AG08396 (cell line): ENCODE measurements at regions not wholly inside any gene's neighbourhood (a gene's known extent, or its start where the extent isn't known, plus 50 kb on each side); places are given as distances from the start of the nearest gene placed in this dataset.
"Not testable (repeated sequence)": the region's sequence is repeated elsewhere in the genome, so short reads cannot be mapped to it uniquely, and the experiment has no call there.

Experiments
- DNase-seq: peaks from one replicate; pipeline ENCODE4 v3.0.0; 2012; ENCODE audit warnings: low spot score, mixed read lengths

DNA sequence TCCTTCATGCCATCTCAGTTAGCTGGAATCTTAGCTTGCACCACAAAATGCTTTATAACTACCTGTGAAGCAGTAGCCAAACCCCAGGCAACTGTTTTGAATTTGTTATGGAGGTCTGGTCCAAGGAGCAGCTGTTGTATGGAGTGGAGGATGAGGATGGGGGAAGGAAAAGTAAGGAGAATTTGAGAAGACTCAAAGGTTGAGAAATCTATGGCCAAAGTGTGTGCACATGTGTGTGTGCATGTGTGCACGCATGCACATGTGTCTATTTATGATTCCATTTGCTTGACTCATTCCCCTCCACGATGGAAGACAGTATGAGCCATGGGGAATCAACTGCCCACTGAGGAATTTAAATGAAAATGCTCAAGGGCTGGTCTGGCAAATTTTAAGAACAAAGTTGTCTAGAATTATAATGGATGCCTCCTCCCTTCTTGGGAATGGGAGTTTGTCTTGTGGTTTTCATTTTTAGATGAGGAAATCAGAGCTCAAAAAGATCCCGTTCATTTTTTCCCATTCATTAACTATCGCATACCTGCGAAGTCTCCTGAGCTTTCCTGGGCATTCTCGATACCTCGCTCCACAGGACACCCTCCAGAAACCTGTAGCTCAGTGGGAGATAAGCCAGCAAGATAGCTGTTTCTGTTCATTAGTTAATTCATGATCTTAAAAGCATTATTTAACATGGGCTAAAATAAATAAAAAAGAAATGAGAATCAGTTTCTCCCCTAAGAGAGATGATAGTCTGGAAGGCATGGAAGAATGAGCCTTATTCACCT is 152.3 kb upstream of the NEDD9 start:
- DNase-seq: no peak

DNA sequence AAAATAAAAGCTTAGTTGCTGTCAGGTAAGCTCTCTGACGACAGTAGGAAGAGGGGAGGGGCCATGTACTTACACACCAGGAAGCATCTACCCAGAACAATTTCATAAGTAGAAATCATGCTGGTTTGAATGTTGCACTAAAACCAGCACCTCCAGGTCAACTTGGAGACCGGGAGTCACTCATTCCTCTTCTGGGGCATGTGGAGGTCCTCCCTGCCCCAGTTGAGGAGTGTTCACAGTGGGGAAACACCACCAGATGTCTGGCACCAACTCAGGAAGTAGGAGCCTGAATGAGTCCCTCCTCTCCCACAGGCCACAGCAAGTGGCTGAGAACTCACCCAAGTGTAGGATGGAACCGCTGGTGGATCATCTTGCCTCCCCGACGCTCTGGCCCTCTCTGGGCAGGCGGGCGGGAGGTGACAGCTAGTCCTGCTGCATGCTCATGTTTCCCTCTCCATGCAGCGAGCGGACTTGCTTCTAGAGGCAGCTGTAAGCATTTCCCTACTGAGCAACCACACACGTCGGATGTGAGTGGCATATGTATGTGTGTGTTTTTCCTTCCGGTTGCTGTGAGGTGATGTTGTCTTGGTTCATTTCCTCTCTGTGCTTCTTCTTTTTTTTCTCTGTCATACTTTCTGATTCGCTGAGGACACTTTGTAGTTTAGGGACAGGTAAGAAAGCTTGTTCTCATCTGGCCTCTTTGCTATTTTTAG is 149.5 kb upstream of the NEDD9 start:
- DNase-seq: no peak

DNA sequence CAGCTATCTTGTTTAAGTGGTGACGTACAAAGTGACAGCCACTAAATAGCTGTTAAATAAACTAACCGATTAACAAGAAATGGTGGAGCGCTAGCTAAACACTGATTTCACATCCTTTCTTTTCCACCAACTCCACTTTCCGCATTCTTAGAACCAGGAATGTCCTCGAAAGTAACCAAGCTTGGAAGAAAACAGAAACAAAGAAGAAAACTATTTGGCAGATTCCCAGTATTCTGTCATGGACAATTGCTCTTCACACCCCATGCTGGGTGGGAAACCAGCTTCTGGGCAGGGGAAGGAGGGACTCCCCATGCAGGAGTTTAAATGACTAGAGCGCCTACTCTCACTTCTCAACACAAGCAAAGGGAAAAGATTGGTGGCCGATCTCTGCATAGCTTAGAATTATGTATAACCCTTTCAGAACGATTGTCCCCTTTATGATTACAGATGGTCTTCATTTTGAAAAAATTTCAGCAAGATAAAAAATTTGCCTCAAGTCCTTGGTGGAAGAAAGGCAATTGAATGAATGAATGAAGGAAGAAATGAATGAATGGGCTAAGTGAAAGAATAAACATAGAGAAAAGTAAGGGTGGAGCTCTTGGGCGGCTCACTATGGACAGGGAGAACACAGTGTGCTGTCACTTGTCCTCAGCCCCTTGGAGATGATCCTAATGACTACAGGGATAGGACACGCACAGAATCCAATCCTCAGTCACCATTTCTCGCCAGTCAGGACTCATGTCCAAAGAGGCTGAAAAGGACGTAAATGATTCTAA is 148.7 kb upstream of the NEDD9 start:
- DNase-seq: no peak

DNA sequence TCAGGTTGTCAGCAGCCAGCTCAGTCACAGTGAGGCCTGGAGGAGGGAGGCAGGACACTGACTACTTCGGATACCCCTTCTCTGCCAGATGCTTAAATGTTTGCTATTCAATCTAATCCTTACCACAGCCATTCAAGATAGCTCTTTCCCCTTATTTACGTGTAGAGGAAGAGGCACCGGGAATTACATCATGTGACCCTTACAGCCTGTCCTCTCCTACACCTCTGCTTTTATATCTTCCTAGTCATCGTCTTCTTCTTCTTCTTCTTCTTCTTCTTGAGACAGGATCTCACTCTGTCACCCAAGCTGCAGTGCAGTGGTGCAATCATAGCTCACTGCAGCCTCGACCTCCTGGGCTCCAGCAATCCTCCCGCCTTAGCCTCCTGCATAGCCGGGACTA is 148.1 kb upstream of the NEDD9 start:
- DNase-seq: no peak

DNA sequence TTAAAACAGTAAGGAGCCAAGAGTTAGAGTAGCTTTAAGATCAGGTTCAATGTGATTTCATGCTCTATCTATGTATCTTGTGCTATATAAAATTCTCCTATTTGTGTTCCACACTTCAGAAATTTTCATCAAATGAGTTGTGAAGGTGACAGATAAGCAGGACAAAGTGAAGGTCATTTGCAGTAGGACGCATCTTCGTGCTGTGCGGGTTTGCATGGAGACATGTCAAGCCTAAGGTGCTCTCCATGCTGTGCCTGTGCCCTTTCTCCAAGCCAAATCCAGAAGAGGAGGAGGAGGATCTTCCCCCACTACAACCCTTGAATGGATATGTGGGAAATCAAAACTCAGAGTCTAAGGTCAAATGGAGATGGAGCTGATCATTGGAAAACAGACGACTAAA is 147.3 kb upstream of the NEDD9 start:
- DNase-seq: no peak

DNA sequence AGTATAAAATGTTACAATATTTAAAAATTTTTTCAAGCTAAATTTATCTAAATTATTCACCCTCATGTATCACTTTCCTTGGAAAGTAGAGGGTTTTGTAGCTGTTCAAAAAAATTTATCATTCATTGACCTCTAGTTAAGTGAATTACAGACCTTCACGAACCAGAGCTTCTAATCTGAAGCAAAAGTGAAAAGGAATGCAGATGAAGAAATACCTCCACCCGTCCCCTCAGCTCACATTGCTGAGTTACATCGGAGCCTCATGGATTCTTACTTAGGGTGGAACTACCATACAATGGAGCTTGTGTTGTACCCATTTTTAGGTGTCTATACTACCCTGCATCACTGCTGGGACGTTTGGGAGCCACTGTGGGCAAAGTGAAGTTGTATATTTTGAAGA is 146.2 kb upstream of the NEDD9 start:
- DNase-seq: no peak

DNA sequence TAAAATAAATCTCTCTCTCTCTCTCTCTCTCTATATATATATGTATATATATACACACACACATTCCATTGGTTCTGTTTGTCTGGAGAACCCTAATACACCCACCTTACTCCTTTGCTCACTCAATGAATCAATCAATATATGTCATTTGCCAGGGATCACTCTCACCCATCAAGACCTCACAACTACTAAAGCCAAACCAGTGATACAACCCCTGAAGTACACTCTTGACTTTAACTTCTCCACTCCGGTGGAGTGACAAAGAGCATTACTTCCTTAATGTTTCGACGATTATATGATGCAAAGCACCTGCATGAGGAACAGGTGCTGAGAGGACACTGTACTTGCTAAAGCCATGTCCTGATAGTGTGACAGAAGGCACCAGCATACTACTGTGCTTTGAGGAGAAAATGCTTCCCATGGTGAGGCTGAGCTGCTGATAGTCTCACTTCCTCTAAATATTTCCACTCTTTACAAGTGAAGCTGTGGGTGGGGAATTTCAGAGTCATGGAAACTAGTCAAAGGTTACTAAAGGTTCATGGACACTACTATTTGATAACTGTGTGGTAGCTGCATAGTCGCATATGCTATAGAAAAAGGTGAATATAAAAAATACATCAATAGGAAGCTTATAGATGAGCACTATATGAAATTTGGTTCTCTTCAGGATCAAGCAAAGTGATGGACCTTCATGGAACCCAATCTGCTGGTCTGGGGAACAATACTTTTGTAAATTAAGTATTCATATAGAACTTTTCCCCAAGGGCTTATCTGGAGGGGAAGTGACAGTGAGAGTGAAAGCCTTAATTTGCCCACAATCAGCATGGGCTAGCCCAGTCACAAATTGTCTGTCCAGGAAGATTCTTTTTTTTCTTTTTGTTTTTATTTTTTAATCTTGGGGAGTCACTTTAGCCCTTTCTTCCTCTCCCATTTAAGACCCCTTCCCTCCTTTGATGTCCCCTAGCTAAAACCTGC is 141.9 kb upstream of the NEDD9 start:
- no peak for DNase-seq

DNA sequence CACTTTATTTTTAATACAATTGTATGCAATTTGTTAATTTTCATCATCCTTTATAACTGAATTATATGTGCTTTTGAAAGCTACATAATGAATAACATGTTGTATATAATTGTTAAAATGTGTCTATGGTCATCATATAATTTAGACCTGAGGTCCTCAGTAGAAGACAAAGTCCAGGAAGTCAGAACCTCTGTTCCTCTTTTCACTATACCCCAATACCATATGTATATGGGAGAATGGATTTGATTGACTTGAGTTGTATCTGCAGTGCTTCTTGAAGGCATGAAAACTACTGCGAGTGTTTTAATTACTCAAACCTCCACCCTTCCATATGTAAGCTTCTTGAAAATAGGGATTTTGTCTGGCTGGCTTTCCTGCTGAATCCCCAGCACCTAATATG is 140.7 kb upstream of the NEDD9 start:
- no peak for DNase-seq

DNA sequence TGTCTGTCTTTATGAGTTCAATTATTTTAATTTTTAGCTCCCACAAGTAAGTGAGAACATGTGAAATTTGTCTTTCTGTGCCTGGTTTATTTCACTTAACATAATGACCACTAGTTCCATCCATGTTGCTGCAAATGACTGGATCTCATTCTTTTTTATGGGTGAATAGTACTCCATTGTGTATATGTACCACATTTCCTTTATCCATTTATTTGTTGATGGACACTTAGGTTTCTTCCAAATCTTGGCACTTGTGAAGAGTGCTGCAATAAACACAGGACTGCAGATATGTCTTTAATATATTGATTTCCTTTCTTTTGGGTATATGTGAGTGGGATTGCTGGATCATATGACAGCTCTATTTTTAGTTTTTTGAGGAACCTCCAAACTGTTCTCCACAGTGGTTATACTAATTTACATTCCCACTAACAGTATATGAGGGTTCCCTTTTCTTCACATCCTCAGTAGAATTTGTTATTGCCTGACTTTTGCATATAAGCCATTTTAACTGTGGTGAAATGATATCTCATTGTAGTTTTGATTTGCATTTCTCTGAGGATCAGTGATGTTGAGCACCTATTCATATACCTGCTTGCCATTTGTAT is 139.8 kb upstream of the NEDD9 start:
- not testable (repeated sequence) for DNase-seq

DNA sequence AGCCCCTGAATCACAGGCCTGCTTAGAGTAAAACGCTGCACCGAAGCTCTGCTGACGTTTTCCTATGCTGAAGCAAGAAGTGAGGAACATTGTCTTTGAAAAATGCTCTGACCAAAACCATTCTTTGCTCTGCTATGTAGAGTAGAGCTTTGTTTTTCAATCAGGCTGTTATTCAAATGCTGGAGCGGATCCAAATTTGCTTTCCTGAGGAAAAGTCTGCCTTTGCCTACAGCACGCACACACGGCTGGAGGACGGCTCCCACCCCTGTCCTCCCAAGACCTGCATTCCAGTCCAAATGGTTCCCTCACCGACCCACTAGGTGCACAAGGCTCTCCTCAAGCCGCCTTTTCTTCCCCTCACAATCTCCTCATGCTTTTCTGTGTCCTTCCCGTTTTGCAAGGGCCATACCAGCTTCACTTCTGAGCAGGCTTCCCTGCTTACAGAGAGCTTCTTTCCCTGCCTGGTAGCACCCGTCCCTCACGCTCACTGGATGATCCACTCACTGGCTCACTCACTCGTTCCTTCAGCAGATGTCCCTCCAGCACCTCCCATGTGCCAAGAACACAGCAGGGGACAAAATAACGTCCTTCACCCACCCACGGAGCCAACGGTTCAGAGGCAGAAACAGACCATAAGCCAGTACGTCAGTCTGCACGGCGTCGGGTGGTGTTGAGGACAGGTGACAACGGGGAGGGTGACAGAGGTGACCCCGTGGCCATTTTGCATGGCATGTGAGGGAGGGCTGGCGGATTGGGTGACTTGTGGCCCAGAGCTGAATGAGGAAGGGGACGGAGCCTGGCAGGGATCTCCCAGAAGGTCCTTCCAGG is 137.9 kb upstream of the NEDD9 start:
- no peak for DNase-seq

DNA sequence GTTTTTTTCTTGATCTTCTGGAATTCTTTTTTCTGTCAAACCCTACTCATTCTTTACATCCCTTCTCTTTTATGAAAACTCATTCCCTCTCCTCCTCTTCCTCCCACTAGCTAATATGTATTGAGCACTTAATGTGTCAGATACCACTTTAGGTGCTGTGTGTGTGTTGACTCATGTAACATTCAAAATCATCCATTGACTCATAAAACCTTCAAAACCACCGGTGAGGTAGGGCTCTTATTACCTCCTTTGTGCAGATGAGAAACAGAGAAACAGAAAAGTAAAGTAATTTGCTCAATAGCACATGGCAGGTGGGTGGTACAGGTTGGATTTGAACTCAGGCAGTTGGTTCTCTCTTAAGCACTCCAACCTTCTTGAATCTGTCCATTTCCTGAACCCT is 136.3 kb upstream of the NEDD9 start:
- DNase-seq: no peak

DNA sequence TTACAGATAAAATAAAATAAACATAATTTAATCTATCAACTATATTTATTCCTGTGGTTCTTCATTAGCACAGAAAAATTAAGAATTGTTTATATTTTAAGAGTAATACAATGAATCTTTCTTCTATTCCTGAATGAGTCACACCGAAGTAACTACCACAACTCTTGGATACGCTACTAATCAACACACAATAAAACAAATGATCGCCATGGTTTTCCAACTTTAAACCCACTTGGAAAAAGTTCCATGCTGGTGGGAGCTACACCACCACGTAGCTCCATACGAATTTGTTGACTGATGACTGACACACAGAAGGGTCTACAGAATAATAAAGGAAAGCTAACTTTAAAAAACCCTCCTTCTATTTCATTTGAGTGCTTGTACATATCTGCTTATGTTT is 135.8 kb upstream of the NEDD9 start:
- DNase-seq: no peak

DNA sequence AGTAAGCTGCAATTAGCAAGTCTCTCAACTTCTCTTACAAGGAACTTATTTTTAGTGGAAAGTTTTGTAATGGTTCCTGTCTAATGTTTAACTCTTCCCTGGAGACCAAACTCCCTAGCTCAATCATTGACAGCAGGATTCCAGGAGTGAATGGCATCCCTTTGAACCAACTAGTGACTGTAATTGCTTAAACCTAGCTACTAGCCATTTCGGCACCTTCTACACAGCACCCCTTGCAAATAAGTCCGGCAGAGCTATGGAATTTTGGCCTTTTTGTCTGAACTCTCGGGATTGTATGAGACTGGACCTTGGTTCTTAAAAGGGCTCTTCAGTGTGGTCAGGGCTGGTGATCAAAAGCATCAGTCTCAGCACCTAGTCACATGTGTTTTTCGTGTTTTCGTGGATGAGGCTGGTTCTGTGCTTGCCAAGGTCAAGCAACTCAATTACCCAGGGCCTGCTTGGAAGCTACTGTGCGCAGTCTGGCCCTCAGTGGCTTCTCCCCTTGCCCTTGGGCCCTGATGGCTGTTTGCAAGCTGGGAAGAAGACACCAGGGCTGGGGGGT is 135.3 kb upstream of the NEDD9 start:
- DNase-seq: no peak

DNA sequence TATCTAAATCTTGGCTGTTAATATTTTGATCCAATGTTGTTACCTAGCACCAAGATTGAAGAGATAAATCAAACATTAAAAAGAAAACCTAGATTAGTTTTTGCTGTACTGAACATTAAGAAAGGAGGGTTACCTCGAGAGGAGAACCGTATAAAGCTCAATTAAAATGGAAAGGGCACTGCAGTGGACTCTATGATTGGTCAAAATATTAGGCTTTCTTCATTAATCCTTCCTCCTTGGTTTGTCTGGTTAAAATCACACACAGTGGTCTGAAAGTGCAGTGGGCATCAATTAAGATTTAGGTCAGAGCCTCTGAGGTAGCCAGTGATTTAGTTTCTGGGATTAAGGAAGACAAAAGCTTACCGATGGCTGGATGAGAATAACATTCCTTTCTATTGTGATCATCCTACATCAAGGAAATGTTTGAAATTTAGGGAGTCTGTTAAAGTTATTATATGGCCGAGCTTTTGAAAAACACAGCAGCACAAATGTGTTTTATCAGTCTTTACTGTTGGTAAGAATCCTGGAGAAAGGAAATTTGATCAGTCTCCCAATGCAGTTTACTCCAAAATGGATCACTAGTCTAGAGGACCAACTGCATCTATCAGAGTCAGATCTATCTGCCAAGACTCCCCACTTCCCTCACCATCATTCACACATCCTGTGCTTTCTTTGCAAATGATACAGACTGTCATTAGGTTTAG is 134.6 kb upstream of the NEDD9 start:
- DNase-seq: no peak

DNA sequence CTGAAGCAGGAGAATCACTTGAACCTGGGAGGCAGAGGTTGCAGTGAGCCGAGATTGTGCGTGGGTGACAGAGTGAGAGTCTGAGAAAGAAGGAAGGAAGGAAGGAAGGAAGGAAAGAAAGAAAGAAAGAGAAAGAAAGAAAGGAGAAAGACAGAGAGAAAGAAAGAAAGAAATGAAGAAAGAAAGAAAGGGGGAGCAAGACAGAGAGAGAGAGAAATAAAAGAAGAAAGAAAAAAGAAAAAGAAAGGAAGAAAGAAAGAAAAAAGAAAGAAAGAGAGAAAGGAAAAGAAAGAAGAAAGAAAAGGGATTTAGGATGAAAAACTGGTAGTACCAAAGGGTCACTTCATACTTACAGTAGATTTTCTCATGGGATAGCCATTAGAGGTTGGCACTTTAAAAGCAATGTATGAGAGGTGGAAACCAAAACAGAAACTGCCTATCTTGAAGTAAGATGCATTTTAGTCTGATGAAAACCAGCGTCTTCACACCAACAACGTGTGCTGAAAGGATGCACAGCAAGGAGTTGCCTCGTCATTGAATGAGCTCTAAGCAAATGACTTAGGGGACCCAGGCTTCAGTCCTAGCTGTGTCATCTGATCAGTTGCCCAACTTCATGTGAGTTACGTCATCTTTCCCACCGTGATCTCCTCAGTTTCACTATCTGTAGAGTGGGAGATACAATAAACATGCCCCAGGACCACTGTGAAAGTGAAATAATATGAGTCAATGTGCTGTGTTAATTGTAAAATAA is 133.9 kb upstream of the NEDD9 start:
- no peak for DNase-seq

DNA sequence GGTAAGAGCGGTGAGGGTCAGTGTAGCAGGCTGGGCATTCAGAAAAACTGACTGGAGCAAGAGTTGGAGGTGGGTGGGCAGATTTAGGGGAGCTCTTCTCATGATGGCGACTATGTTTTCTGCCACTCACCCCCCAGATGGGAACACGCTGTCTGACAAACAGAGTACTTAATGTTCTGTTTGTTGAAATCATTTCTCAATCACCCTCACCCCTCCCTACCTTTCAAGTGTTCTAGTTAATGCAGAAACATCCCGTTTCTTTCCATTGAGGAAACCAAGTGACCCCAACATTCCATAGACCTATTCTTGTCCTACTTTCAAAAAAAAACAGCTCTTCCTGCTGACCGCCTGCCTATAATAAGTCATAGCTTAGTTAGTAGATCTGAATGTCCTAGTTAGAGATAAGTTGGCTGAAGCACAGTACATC is 132.5 kb upstream of the NEDD9 start:
- no peak for DNase-seq

DNA sequence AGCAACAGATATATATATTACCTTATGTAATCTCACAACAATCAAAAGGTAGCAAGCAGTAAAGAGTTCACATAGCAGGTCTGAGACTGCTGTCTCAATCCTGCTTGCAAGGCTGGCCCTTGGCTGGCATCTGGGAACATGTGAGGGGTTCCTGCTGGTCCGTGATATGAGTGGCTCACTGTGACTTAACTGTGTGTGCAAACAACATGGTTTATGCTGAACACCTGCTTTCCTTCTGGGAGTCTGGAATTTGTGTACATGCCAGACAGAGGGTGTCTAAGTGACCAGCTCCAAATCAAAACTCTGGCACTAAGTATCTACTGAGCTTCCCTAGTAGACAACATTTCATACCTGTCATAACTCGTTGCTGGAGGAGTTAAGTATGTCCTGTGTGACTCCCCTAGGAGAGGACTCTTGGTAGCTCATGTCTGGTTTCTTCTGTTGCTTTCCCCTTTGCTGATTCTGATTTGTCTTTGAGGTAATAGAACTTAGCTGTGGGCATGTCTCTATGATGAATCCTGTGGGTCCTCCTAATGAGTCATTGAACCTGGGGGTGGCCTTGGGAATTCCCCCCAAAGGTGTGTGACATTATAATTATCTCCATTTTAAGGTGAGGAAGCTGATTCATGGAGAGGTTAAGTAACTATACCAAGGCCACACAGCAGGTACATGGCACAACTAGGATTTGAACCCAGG is 131.6 kb upstream of the NEDD9 start:
- no peak for DNase-seq

DNA sequence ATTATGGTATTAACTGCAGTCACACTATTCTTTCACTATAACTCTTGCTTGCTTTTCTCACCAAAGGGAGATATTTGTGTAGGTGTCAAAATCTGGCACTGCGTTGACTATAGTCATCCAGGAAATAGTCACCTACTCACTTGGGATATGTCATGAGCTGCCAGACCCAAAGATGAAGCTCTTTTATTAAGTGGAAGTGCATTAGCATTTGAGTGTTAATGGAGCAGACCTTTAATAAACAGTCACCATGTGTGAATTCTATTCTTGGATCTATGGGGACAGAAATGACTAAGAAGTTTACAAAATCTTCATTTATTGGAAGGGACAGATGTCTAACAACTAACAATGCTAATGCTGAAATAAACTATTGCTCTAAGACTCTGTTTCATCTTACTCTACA is 130.1 kb upstream of the NEDD9 start:
- no peak for DNase-seq
